ENCODE measurements at regions not wholly inside any gene's neighbourhood (a gene's known extent, or its start where the extent isn't known, plus 50 kb on each side); places are given as distances from the start of the nearest gene placed in this dataset.

DNA sequence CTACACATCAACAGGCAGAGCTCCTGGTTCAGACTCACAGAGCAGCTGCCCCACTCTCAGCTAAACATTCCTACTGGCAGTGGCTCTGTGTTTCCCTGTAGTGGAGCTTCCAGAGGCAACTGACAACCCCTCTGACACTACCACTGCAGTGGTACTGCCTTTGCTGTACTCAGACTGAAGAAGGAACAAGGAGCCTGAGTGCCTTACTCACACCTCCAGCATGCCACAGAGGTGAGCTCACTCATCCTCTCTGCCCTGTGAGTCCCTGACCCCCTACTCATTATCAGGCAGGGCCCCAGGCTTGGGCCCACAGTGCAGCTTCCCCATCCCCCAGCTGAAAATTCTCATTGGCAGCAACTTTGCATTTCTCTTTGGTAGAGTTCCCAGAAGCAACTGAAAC is 240.5 kb upstream of the POF1B start:
- H3K27ac Mint-ChIP-seq = no peak overlapping the region
- no peak for DNase-seq
- no peaks in the 10 kb centered on the region for H3K27me3 ChIP-seq (ENCODE audit: control insufficient read depth in 2 of 2, insufficient read depth in 2 of 2, low read length in 2 of 2)
- no peak overlapping the region for H3K4me3 ChIP-seq (replicated peaks in 1 of 3; ENCODE audit: low read depth in 2 of 3, low read length in 3 of 3)
- peaks cover 0 to 3% of the 10 kb centered on the region in 2 donors for H3K9me3 ChIP-seq (replicated peaks in 1 of 2; ENCODE audit: control insufficient read depth in 1 of 2, insufficient read depth in 1 of 2, low read length in 2 of 2)
- no peaks in the 10 kb centered on the region for H3K36me3 Mint-ChIP-seq
- no peak overlapping the region for H3K4me2 ChIP-seq (replicated peaks; ENCODE audit: extremely low read depth, low read length, poor library complexity, severe bottlenecking)
- H3K4me1 Mint-ChIP-seq = no peaks in the 10 kb centered on the region
- H3K36me3 ChIP-seq (replicated peaks in 1 of 2; ENCODE audit: control insufficient read depth in 1 of 2, insufficient read depth in 2 of 2, low read length in 2 of 2) = no peaks in the 10 kb centered on the region
- no peak overlapping the region for H3K4me3 Mint-ChIP-seq
- H4K20me1 ChIP-seq (ENCODE audit: insufficient read depth, low read length) = no peaks in the 10 kb centered on the region
- H2AFZ ChIP-seq (ENCODE audit: insufficient read depth, low read depth, low read length, poor library complexity, severe bottlenecking) = no peak overlapping the region
- no peak overlapping the region for H3K9ac ChIP-seq (ENCODE audit: insufficient read depth, low read length, poor library complexity, severe bottlenecking)
- no peaks in the 10 kb centered on the region for H3K27me3 Mint-ChIP-seq (ENCODE audit: low read depth in 3 of 3)
- TF ChIP-seq, protein P1, sequence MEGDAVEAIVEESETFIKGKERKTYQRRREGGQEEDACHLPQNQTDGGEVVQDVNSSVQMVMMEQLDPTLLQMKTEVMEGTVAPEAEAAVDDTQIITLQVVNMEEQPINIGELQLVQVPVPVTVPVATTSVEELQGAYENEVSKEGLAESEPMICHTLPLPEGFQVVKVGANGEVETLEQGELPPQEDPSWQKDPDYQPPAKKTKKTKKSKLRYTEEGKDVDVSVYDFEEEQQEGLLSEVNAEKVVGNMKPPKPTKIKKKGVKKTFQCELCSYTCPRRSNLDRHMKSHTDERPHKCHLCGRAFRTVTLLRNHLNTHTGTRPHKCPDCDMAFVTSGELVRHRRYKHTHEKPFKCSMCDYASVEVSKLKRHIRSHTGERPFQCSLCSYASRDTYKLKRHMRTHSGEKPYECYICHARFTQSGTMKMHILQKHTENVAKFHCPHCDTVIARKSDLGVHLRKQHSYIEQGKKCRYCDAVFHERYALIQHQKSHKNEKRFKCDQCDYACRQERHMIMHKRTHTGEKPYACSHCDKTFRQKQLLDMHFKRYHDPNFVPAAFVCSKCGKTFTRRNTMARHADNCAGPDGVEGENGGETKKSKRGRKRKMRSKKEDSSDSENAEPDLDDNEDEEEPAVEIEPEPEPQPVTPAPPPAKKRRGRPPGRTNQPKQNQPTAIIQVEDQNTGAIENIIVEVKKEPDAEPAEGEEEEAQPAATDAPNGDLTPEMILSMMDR (IDR thresholded peaks at IDR 0.05) = no peak
- H3K79me2 ChIP-seq (ENCODE audit: insufficient read depth, low read length) = no peaks in the 10 kb centered on the region
- H3K4me1 ChIP-seq (ENCODE audit: control insufficient read depth in 1 of 2, insufficient read depth in 2 of 2, low read length in 2 of 2) = no peaks in the 10 kb centered on the region
- intact Hi-C loops (cut with micrococcal nuclease) = no loop called here
- H3K9me3 Mint-ChIP-seq = peaks cover 0 to 3% (median 0%) of the 10 kb centered on the region in 7 donors
- no peak overlapping the region for H3K27ac ChIP-seq (ENCODE audit: low read depth in 1 of 2, low read length in 2 of 2)

DNA sequence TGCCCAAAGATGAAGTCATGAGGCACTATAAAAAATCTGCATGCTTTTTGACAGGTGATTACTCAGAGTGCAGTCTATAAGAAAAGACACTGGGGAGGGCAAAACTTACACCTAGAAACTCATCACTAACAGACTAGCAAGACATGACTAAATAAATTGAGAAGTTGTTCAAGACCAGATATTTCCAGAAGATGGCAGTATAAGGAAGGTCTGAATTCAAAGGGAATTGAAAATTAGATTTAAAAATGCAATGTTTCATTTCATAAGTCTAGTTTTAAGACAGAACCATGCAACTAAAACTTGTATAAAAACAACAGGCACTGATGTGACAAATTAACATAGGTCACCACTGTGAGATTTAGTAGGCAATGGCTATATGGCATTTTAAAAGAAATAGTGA is 232.5 kb upstream of the POF1B start:
- Mint-ChIP-seq H3K27ac (no peak overlapping the region), H3K4me1 (no peaks in the 10 kb centered on the region), H3K9me3 (no peaks in the 10 kb centered on the region), H3K4me3 (no peak overlapping the region), H3K36me3 (no peaks in the 10 kb centered on the region), H3K27me3 (ENCODE audit: low read depth in 3 of 3) (peaks cover 0 to 3% (median 0%) of the 10 kb centered on the region in 3 donors)
- H3K27ac ChIP-seq (ENCODE audit: low read depth in 1 of 2, low read length in 2 of 2) = no peak overlapping the region
- no peaks in the 10 kb centered on the region for H3K4me1 ChIP-seq (ENCODE audit: control insufficient read depth in 1 of 2, insufficient read depth in 2 of 2, low read length in 2 of 2)
- no peaks in the 10 kb centered on the region for H3K79me2 ChIP-seq (ENCODE audit: insufficient read depth, low read length)
- intact Hi-C loops (cut with micrococcal nuclease) = no loop called here
- H3K9ac ChIP-seq (ENCODE audit: insufficient read depth, low read length, poor library complexity, severe bottlenecking) = no peak overlapping the region
- no peaks in the 10 kb centered on the region for H3K9me3 ChIP-seq (replicated peaks in 1 of 2; ENCODE audit: control insufficient read depth in 1 of 2, insufficient read depth in 1 of 2, low read length in 2 of 2)
- TF ChIP-seq, protein P1 (IDR thresholded peaks at IDR 0.05) = no peak
- no peak for DNase-seq
- no peak overlapping the region for H3K4me2 ChIP-seq (replicated peaks; ENCODE audit: extremely low read depth, low read length, poor library complexity, severe bottlenecking)
- H3K36me3 ChIP-seq (replicated peaks in 1 of 2; ENCODE audit: control insufficient read depth in 1 of 2, insufficient read depth in 2 of 2, low read length in 2 of 2) = no peaks in the 10 kb centered on the region
- no peak overlapping the region for H3K4me3 ChIP-seq (replicated peaks in 1 of 3; ENCODE audit: low read depth in 2 of 3, low read length in 3 of 3)
- H4K20me1 ChIP-seq (ENCODE audit: insufficient read depth, low read length) = no peaks in the 10 kb centered on the region
- H3K27me3 ChIP-seq (ENCODE audit: control insufficient read depth in 2 of 2, insufficient read depth in 2 of 2, low read length in 2 of 2) = no peaks in the 10 kb centered on the region
- H2AFZ ChIP-seq (ENCODE audit: insufficient read depth, low read depth, low read length, poor library complexity, severe bottlenecking) = no peak overlapping the region
